ENCODE measurements at regions not wholly inside any gene's neighbourhood (a gene's known extent, or its start where the extent isn't known, plus 50 kb on each side); places are given as distances from the start of the nearest gene placed in this dataset.

GRCh38 chr2:150545916-150546315, 58.4 kb upstream of the RND3 start:
- H3K4me3 ChIP-seq (ENCODE audit: low read depth, low read length) = no peak overlapping the region
- TF ChIP-seq CTCF (IDR thresholded peaks at IDR 0.05; ENCODE audit: insufficient read depth, low read depth, low read length) = no peak
- no peak for DNase-seq (ENCODE audit: low read depth)

- no peak overlapping the region for H3K4me3 ChIP-seq (ENCODE audit: low read depth, low read length)
- no peak for TF ChIP-seq CTCF (IDR thresholded peaks at IDR 0.05; ENCODE audit: insufficient read depth, low read depth, low read length)
- DNase-seq (ENCODE audit: low read depth) = no peak
Observed at GRCh38 chr2:150544731-150545130, 57.3 kb upstream of the RND3 start.

DNA sequence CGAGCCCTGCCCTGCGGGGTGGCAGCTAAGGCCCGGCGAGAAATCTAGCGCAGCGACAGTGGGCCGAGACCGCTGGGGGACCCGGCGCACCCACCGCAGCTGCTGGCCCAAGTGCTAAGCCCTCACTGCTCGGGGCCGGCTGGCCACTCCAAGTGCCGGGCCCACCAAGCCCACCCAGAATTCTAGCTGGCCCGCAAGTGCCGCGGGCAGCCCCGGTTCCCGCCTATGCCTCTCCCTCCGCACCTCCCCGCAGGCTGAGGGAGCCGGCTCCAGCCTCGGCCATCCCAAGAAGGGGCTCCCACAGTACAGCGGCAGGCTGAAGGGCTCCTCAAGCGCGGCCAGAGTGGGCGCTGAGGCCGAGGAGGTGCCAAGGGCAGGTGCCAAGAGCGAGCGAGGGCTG, 55.2 kb upstream of the RND3 start:
- no peak for DNase-seq (ENCODE audit: low read depth)
- no peak overlapping the region for H3K4me3 ChIP-seq (ENCODE audit: low read depth, low read length)
- TF ChIP-seq CTCF (IDR thresholded peaks at IDR 0.05; ENCODE audit: insufficient read depth, low read depth, low read length) = no peak

DNA sequence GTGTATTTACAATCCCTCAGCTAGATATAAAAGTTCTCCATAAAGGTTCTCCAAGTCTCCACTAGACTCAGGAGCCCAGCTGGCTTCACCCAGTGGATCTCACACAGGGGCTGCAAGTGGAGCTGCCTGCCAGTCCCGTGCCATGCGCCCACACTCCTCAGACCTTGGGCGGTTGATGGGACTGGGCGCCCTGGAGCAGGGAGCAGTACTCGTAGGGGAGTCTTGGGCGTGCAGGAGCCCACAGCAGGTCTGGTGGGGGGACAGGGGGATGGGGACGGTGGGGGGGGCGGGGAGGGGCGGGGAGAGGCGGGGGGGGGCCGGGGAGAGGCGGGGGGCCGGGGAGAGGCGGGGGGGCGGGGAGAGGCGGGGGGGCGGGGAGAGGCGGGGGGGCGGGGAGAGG, 54.7 kb upstream of the RND3 start:
- DNase-seq (ENCODE audit: low read depth) = no peak
- H3K4me3 ChIP-seq (ENCODE audit: low read depth, low read length) = no peak overlapping the region
- TF ChIP-seq CTCF (IDR thresholded peaks at IDR 0.05; ENCODE audit: insufficient read depth, low read depth, low read length) = no peak

GRCh38 chr2:150538651-150539201, 51.3 kb upstream of the RND3 start:
- H3K4me3 ChIP-seq (ENCODE audit: low read depth, low read length) = no peak overlapping the region
- no peak for TF ChIP-seq CTCF (IDR thresholded peaks at IDR 0.05; ENCODE audit: insufficient read depth, low read depth, low read length)
- DNase-seq (ENCODE audit: low read depth) = peak; percentile 85
